ENCODE measurements at regions not wholly inside any gene's neighbourhood (a gene's known extent, or its start where the extent isn't known, plus 50 kb on each side); places are given as distances from the start of the nearest gene placed in this dataset.

- Histone ChIP-seq H3K4me3 (no peak overlapping the region), H3K9me3 (no peaks in the 10 kb centered on the region), H3K36me3 (no peaks in the 10 kb centered on the region), H3K27ac (no peak overlapping the region), H3K27me3 (no peaks in the 10 kb centered on the region), H3K4me1 (peaks cover 0 to 17% (median 16%) of the 10 kb centered on the region in 4 donors)
- TF ChIP-seq POLR2AphosphoS5 (IDR thresholded peaks at IDR 0.05) (no peak), POLR2A (IDR thresholded peaks at IDR 0.05) (no peak), EP300 (IDR thresholded peaks at IDR 0.05) (no peak), CTCF (IDR thresholded peaks at IDR 0.05) (no peak)
- WGBS, 2 donors = 71 to 72% methylated on average over 9 of the region's 9 CpGs
- no peak for DNase-seq
- intact Hi-C loops (cut with DNase I) = no loop called here
Observed at GRCh38 chr15:88403351-88403791, 63.8 kb downstream of the MRPL46 start.

- no peak overlapping the region for H3K4me3 ChIP-seq
- H3K4me1 ChIP-seq = peaks cover 0 to 17% (median 16%) of the 10 kb centered on the region in 4 donors
- H3K36me3 ChIP-seq = no peaks in the 10 kb centered on the region
- no peaks in the 10 kb centered on the region for H3K27me3 ChIP-seq
- intact Hi-C loops (cut with DNase I) = no loop called here
- no peaks in the 10 kb centered on the region for H3K9me3 ChIP-seq
- TF ChIP-seq POLR2A (IDR thresholded peaks at IDR 0.05) (no peak), CTCF (IDR thresholded peaks at IDR 0.05) (no peak), EP300 (IDR thresholded peaks at IDR 0.05) (no peak), POLR2AphosphoS5 (IDR thresholded peaks at IDR 0.05) (no peak)
- 36 to 40% methylated on average over 10 of the region's 10 CpGs for WGBS, 2 donors
- no peak for DNase-seq
- H3K27ac ChIP-seq = peak overlapping the region in 3 of 4 donors; percentile 7 to 15 (median 12)
Observed at GRCh38 chr15:88401996-88402656, 65.1 kb downstream of the MRPL46 start.

GRCh38 chr15:88401251-88401995, 65.8 kb downstream of the MRPL46 start:
- Histone ChIP-seq H3K9me3 (no peaks in the 10 kb centered on the region), H3K4me1 (peaks cover 0 to 17% (median 16%) of the 10 kb centered on the region in 4 donors), H3K27me3 (no peaks in the 10 kb centered on the region), H3K4me3 (no peak overlapping the region), H3K27ac (peak overlapping the region in 3 of 4 donors; percentile 7 to 23 (median 12)), H3K36me3 (no peaks in the 10 kb centered on the region)
- TF ChIP-seq POLR2AphosphoS5 (IDR thresholded peaks at IDR 0.05) (no peak), CTCF (IDR thresholded peaks at IDR 0.05) (no peak), EP300 (IDR thresholded peaks at IDR 0.05) (no peak), POLR2A (IDR thresholded peaks at IDR 0.05) (no peak)
- WGBS, 2 donors = 39 to 55% methylated on average over 13 of the region's 13 CpGs
- no peak for DNase-seq
- intact Hi-C loops (cut with DNase I) = no loop called here

- TF ChIP-seq POLR2AphosphoS5 (IDR thresholded peaks at IDR 0.05) = no peak
- no peak for TF ChIP-seq EP300 (IDR thresholded peaks at IDR 0.05)
- no peak for TF ChIP-seq CTCF (IDR thresholded peaks at IDR 0.05)
- no peak for TF ChIP-seq POLR2A (IDR thresholded peaks at IDR 0.05)
- intact Hi-C loops (cut with DNase I) = no loop called here
- Histone ChIP-seq H3K4me3 (no peak overlapping the region), H3K9me3 (no peaks in the 10 kb centered on the region), H3K27ac (peak overlapping the region in 1 of 4 donors; percentile 23), H3K4me1 (peaks cover 0 to 17% (median 16%) of the 10 kb centered on the region in 4 donors), H3K27me3 (no peaks in the 10 kb centered on the region), H3K36me3 (no peaks in the 10 kb centered on the region)
- 68 to 73% methylated on average over 6 of the region's 6 CpGs for WGBS, 2 donors
- DNase-seq = no peak
Observed at GRCh38 chr15:88400591-88401250, 66.5 kb downstream of the MRPL46 start.
